Caki2 (cell line): ENCODE measurements at regions not wholly inside any gene's neighbourhood (a gene's known extent, or its start where the extent isn't known, plus 50 kb on each side); places are given as distances from the start of the nearest gene placed in this dataset.

Source experiments
- DNase-seq: peaks from one replicate; pipeline ENCODE4 v3.0.0-alpha.2; 2015; ENCODE audit warnings: low read depth
- in situ Hi-C: cut with HindIII; loops from 2 replicates; pipeline ENCODE4 v1.10.0; 2016; ENCODE audit warnings: low sequenced_read_pairs, low pct_unique_long_range_greater_than_20kb, mixed read lengths

DNA sequence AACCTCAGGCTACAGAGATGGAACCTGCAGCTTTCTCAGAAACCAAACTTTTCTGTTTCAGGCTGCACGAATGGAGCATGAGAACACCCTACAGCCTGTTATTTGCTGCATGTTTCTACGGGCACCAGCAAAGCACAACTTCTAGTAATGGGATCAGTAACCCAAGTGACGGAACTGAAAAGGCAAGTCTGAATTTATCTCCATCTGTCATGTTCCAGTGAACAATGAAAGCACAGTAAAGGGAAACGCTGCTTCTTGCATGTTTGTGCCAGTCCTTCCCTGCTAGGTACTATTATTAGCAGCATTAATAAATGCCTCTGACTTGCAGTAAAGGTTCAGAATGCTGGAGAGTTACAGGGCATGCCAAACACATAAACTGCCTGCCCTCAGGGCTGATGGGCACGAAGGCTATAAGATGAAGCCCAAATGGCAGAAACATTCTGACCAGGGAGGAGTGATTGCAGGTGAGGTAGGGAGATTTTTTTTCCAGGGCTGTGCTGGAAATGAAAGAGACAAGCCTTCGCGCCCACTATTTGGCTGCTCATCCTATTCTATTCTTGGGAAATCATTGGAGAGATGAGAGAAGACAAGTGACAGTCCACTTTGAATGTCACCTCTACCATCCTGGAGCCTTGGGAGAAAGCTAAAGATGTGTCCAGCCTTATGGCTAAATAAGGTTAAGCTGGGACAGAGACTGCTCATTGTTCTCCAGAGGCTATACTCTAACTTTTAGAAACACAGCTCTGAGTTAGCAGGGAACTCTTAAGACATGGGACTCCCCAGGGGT, 100.4 kb upstream of the PLXNC1 start:
- in situ Hi-C loops = no loop called here
- DNase-seq = no peak

GRCh38 chr12:94048757-94049156, 99.6 kb upstream of the PLXNC1 start:
- in situ Hi-C loops = no loop called here
- no peak for DNase-seq

- no peak for DNase-seq
- in situ Hi-C loops = no loop called here
These were observed 98.7 kb upstream of the PLXNC1 start for GRCh38 chr12:94049718-94050117.

GRCh38 chr12:94053676-94054075, 94.7 kb upstream of the PLXNC1 start:
- in situ Hi-C loops = no loop called here
- no peak for DNase-seq

- no peak for DNase-seq
- in situ Hi-C loops = no loop called here
These were observed 92.8 kb upstream of the PLXNC1 start for GRCh38 chr12:94055528-94055927.

- in situ Hi-C loops = no loop called here
- DNase-seq = no peak
These were observed 91.8 kb upstream of the PLXNC1 start for GRCh38 chr12:94056419-94057158.

DNA sequence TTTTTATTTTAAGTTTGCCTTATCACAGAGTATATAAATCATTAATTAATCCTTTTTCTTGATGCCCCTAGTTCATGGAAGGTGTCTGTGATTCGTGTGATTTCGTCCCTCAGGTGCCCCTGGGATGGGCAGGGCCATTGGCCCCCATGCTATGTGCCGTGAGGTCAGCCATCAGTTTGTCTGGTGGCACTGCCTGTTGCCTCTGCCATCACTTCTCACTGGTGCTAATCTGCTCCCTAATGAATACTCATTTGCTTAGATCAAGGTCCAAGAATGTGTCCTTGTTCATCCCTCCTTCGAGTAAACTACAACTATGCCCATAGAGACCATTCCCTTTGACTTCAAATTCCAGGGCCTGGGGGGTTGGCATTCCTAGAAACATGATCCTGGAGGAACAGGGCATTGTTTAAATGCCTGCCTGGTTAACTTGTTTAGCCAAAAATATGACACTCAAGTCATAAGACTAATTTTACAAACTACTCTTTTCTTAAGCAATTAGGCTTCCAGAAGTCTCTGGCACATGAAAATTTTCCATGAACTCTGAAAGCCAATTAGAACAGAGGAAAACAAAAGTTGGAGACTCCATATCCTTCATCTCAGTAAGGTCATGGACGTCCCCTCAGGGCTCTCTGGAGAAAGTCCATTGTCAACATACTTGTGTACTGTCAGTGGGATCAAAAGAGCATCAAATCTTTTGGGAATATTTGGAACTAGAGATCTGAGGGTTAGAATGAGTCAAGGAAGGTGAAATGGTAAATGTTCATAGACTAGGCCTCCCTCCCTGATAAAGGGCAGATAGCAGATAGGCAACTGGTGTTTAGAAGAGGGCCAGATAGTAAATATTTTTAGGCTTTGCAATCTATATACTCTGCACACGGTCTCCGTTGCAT, 90.9 kb upstream of the PLXNC1 start:
- in situ Hi-C loops = no loop called here
- no peak for DNase-seq

DNA sequence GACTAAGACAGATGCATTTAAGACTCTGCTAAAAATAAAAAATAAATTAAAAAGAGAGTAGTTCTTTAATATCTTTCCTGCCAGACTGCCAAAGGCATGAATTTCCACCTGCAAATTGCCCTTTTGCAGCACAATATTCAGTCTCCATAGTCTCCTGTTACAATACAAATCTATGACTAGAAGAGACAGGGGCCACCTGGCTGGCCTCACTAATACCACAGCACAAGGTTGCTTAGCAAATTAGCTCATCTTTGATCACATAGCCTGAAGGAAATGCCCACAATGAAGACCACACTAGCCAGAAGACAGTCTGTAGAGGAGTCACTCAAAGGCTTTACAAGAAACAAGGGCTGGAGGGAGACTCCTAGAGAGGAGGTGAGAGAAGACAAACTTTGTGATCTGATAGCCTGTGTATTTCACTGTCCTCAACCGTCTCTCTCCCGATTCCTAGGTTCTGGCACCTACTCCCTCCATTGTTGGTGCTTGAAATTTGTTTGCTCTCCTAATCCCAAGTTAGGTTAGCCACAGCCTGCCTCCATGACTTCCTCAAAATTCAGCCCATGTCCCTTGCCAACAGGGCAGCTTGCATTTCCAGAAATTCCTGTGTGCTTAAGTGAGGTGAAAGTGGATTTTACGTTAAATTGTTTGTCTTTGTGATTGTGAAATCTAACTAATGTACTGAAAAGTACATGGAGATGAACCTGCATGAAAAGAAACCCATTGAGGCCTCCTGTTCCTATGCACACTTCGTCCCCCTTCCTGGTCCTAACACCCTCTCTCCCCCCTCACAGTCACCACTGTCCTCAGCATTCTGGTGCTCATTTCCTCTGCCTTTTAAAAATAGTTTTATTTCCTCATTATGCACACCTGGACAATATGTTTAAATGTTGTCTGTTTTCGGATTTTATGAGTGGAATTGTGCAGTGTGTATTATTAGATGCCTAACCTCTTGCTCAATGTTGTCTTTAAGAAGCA, 88.7 kb upstream of the PLXNC1 start:
- in situ Hi-C loops = no loop called here
- DNase-seq = no peak

DNA sequence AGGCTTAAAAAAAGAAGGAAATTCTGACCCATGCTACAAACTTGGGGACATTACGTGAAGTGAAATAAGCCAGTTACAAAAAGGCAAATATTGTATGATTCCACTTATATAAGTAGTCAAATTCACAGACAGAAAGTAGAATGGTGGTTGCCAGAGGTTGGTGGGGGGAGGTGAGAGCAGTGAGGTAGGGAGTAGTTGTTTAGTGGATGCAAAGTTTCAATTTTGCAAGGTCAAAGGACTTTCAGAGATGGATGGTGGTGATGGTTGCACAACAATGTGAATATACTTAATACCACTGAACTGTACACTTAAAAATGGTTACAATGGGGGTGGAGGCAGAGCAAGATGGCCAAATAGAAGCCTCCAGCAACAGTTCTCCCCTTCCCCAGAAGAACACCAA, 86.2 kb upstream of the PLXNC1 start:
- DNase-seq = no peak
- in situ Hi-C loops = no loop called here

- in situ Hi-C loops = no loop called here
- no peak for DNase-seq
These were observed 85.4 kb upstream of the PLXNC1 start for GRCh38 chr12:94062796-94063635.

- DNase-seq = no peak
- in situ Hi-C loops = no loop called here
These were observed 77.9 kb upstream of the PLXNC1 start for GRCh38 chr12:94070520-94070919.

DNA sequence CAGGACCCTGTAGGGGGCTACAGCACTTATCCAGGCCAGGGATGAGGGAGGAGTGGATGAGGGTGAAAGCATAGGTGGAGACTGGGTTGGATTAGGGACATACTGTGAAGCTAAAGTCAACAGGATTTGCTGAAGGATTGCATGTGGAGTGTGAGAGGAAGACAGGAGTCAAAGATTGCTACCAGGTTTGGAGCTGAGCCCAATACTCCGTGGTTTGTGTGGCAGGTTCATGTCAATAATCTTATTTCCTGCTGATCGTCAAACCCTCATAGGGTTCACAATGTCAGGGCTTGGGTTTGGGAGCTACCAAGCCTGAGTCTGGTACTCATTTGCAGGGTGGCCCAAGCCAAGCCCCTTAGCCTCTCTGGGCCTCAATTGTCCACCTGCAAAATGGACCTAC, 77.1 kb upstream of the PLXNC1 start:
- no peak for DNase-seq
- in situ Hi-C loops = no loop called here

GRCh38 chr12:94073441-94074051, 74.8 kb upstream of the PLXNC1 start:
- in situ Hi-C loops = no loop called here
- DNase-seq = no peak

GRCh38 chr12:94074216-94074979, 74.0 kb upstream of the PLXNC1 start:
- DNase-seq = no peak
- in situ Hi-C loops = no loop called here

- in situ Hi-C loops = no loop called here
- peak; percentile 3 for DNase-seq
These were observed 73.3 kb upstream of the PLXNC1 start for GRCh38 chr12:94074980-94075629.

DNA sequence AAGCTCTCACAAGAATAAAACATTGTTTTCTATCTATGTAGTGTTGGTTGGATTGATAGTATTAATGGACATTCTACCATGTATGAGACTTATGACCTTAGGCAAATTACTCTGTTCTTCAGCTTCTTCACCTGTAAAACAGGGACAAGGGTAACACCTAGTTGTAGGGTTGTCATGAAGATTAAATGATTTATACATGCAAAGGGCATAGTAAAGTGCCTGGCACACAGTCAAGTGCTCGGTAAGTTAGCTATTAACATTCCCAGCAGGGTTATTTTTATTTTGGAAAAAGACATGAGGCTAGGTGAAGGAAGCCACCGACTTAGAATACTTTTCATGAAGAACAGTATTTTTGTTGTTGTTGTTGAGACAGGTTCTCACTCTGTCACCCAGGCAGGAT, 71.2 kb upstream of the PLXNC1 start:
- in situ Hi-C loops = no loop called here
- no peak for DNase-seq
